Colonic mucosa (tissue), 4 donors: ENCODE measurements at regions not wholly inside any gene's neighbourhood (a gene's known extent, or its start where the extent isn't known, plus 50 kb on each side); places are given as distances from the start of the nearest gene placed in this dataset.

Experiments used
- DNase-seq: peaks from one replicate; pipeline ENCODE4 v3.0.0-alpha.2; 2020
- H3K27ac ChIP-seq: fragments of 200-600 bp; one replicate; pipeline ENCODE4 v1.8.0; 2021
- H3K27me3 ChIP-seq: fragments of 200-600 bp; one replicate; pipeline ENCODE4 v1.8.0; 2021
- H3K36me3 ChIP-seq: fragments of 200-600 bp; one replicate; pipeline ENCODE4 v1.8.0; 2021
- H3K4me1 ChIP-seq: fragments of 200-600 bp; one replicate; pipeline ENCODE4 v1.8.0; 2021; ENCODE audit warnings: mild to moderate bottlenecking
- H3K4me3 ChIP-seq: fragments of 200-600 bp; one replicate; pipeline ENCODE4 v1.8.0; 2021
- H3K9ac ChIP-seq, 2 donors: one replicate each; pipeline ENCODE4 v1.7.0; 2013; ENCODE audit warnings: control low read depth in 2 of 2, low read depth in 2 of 2, low read length in 2 of 2
- H3K9me3 ChIP-seq: fragments of 200-600 bp; one replicate; pipeline ENCODE4 v1.8.0; 2021
- CTCF ChIP-seq: fragments of 200-600 bp; IDR thresholded peaks from one replicate; pipeline ENCODE4 v1.8.0; 2022; ENCODE audit warnings: antibody characterized with exemption, mild to moderate bottlenecking
- intact Hi-C: fragments of 100-400 bp; cut with DNase I; formaldehyde crosslinking; loops from one replicate; pipeline ENCODE4 v1.14.1; 2022
- donor health status: healthy.
- donor health status: DM: no; HTN: no; CAD: no.
- donor health status: DM: no; HTN: no; CAD: no.

GRCh38 chr12:97005174-97005573, 98.1 kb downstream of the NEDD1 start:
- H3K9me3 ChIP-seq, result no peaks in the 10 kb centered on the region
- H3K27me3 ChIP-seq, result no peaks in the 10 kb centered on the region
- H3K27ac ChIP-seq, result no peak overlapping the region
- TF ChIP-seq CTCF, result no peak
- intact Hi-C loops, result no loop called here
- H3K4me1 ChIP-seq, result no peaks in the 10 kb centered on the region
- no peaks in the 10 kb centered on the region for H3K36me3 ChIP-seq
- H3K9ac ChIP-seq, result no peak overlapping the region
- no peak for DNase-seq
- H3K4me3 ChIP-seq, result no peak overlapping the region

GRCh38 chr12:97005646-97006045, 98.6 kb downstream of the NEDD1 start:
- intact Hi-C loops, result no loop called here
- Histone ChIP-seq H3K9me3 (no peaks in the 10 kb centered on the region), H3K27me3 (no peaks in the 10 kb centered on the region), H3K4me3 (no peak overlapping the region), H3K27ac (no peak overlapping the region), H3K4me1 (no peaks in the 10 kb centered on the region), H3K9ac (no peak overlapping the region), H3K36me3 (no peaks in the 10 kb centered on the region)
- TF ChIP-seq CTCF, result no peak
- no peak for DNase-seq

- DNase-seq, result no peak
- Histone ChIP-seq H3K27me3 (no peaks in the 10 kb centered on the region), H3K4me1 (no peaks in the 10 kb centered on the region), H3K4me3 (no peak overlapping the region), H3K36me3 (no peaks in the 10 kb centered on the region), H3K9ac (no peak overlapping the region), H3K9me3 (no peaks in the 10 kb centered on the region), H3K27ac (no peak overlapping the region)
- intact Hi-C loops, result no loop called here
- no peak for TF ChIP-seq CTCF
These were observed 99.5 kb downstream of the NEDD1 start for GRCh38 chr12:97006585-97006984.

GRCh38 chr12:97016163-97016562, 109.1 kb downstream of the NEDD1 start:
- Histone ChIP-seq H3K9ac (no peak overlapping the region), H3K36me3 (no peaks in the 10 kb centered on the region), H3K27ac (no peak overlapping the region), H3K4me1 (no peaks in the 10 kb centered on the region), H3K9me3 (no peaks in the 10 kb centered on the region), H3K27me3 (no peaks in the 10 kb centered on the region), H3K4me3 (no peak overlapping the region)
- no peak for TF ChIP-seq CTCF
- intact Hi-C loops, result no loop called here
- DNase-seq, result no peak

- intact Hi-C loops, result no loop called here
- TF ChIP-seq CTCF, result no peak
These were observed 110.2 kb downstream of the NEDD1 start for GRCh38 chr12:97017213-97017612.

More at GRCh38 chr12:97017213-97017612, 110.2 kb downstream of the NEDD1 start:
- Histone ChIP-seq H3K36me3 (no peaks in the 10 kb centered on the region), H3K27ac (no peak overlapping the region), H3K9me3 (no peaks in the 10 kb centered on the region), H3K4me3 (no peak overlapping the region), H3K27me3 (no peaks in the 10 kb centered on the region), H3K4me1 (no peaks in the 10 kb centered on the region), H3K9ac (no peak overlapping the region)
- no peak for DNase-seq
